ENCODE measurements at regions not wholly inside any gene's neighbourhood (a gene's known extent, or its start where the extent isn't known, plus 50 kb on each side); places are given as distances from the start of the nearest gene placed in this dataset.

DNA sequence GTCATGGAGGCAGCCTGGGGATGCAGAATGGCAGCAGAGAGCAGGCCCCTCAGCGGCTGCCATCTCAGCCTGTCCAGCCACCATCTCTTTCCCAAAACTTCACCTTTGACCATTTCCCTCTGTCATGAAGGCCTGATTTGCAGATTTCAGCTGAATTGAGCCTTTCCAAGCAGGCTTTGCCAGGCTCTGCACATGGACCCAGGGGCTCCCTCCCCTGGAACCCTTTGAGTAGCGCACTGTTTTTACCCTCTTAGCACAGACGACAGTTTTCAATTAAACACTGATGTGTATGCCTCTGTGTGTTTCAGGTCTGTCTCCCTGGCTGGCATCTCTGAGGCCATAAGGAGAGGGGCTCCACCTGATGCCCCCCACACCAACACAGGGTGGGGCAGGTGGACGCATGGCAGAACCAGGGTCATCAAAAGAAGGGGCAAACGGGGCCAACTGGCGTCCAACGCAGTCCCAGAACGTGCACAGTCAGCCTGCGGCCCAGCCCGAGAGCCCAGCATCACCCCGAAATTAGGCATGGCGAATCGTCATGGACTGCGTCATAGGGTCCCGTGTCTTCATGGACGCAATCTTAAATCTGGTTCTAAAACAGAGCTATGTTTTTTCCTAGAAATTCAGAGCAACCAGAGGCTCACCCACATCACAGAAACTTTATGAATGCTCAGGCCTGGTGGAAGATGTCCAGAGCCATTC is 185.0 kb upstream of the TCERG1L start:
- WGBS (ENCODE audit: missing lambda C conversion rate): 32% methylated on average over 16 of the region's 16 CpGs
- DNase-seq (ENCODE audit: low read depth in 1 of 2, low spot score in 1 of 2) (no peak), FAIRE-seq (no peak), ATAC-seq (no peak)
- no peaks in the 10 kb centered on the region for H3K4me1 ChIP-seq
- H3K4me3 ChIP-seq: no peak overlapping the region
- ChIA-PET POLR2A (no interaction called here), CTCF (no interaction called here)
- H3K9me3 ChIP-seq: no peaks in the 10 kb centered on the region
- TF ChIP-seq RFX5 (IDR thresholded peaks at IDR 0.05) (no peak), NPAS2 (CRISPR knock-in tag; IDR thresholded peaks at IDR 0.05; ENCODE audit: borderline replicate concordance) (no peak), MAFK (IDR thresholded peaks at IDR 0.05; ENCODE audit: partially characterized antibody) (no peak)
- TF ChIP-seq, protein P1, sequence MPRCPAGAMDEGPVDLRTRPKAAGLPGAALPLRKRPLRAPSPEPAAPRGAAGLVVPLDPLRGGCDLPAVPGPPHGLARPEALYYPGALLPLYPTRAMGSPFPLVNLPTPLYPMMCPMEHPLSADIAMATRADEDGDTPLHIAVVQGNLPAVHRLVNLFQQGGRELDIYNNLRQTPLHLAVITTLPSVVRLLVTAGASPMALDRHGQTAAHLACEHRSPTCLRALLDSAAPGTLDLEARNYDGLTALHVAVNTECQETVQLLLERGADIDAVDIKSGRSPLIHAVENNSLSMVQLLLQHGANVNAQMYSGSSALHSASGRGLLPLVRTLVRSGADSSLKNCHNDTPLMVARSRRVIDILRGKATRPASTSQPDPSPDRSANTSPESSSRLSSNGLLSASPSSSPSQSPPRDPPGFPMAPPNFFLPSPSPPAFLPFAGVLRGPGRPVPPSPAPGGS (IDR thresholded peaks at IDR 0.05): no peak
- TF ChIP-seq, protein P2, sequence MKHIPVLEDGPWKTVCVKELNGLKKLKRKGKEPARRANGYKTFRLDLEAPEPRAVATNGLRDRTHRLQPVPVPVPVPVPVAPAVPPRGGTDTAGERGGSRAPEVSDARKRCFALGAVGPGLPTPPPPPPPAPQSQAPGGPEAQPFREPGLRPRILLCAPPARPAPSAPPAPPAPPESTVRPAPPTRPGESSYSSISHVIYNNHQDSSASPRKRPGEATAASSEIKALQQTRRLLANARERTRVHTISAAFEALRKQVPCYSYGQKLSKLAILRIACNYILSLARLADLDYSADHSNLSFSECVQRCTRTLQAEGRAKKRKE (CRISPR knock-in tag; IDR thresholded peaks at IDR 0.05; ENCODE audit: low read depth): no peak
- no peak overlapping the region for H3K27ac ChIP-seq
- no peak overlapping the region for H3K4me2 ChIP-seq

DNA sequence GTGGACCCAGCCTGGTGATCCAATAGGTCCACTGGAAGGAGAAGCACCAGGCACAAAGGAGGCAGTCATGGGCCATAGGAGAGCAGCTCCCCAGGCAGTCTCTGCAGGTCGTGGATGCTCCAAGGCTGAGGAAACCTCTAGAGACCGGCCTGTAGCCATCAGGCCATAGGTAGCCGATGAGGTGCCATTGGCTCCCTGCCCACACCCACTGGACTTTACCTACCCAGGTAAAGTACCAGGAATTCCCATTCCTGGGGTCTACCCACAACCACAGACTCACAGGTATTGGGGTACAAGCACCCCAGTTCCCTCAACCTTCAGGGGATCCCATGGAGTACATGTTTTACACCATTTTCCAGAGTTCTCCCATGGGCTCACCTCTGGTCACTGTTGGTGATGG is 188.0 kb upstream of the TCERG1L start:
- CTCF ChIA-PET: no interaction called here
- 12% methylated on average over 3 of the region's 3 CpGs for WGBS (ENCODE audit: missing lambda C conversion rate)
- ATAC-seq (no peak), FAIRE-seq (no peak), DNase-seq (ENCODE audit: low read depth in 1 of 2, low spot score in 1 of 2) (no peak)
- POLR2A ChIA-PET: no interaction called here
- Histone ChIP-seq H3K4me1 (no peaks in the 10 kb centered on the region), H3K4me3 (no peak overlapping the region), H3K4me2 (no peak overlapping the region), H3K27ac (no peak overlapping the region), H3K9me3 (peaks cover 3% of the 10 kb centered on the region; the same call in 1 of the 3 replicates)
- TF ChIP-seq SREBF2 (IDR thresholded peaks at IDR 0.05) (no peak), FOXS1 (CRISPR knock-in tag; IDR thresholded peaks at IDR 0.05) (no peak), CBX2 (IDR thresholded peaks at IDR 0.05; ENCODE audit: borderline replicate concordance, low read depth) (no peak), TFCP2L1 (CRISPR knock-in tag; IDR thresholded peaks at IDR 0.05) (no peak), RARB (CRISPR knock-in tag; IDR thresholded peaks at IDR 0.05) (no peak), ESRRA (IDR thresholded peaks at IDR 0.05; ENCODE audit: borderline replicate concordance, low read length) (no peak), ZNF302 (CRISPR knock-in tag; IDR thresholded peaks at IDR 0.05) (no peak), MYC (IDR thresholded peaks at IDR 0.05; ENCODE audit: borderline replicate concordance, low read length) (no peak), MAZ (IDR thresholded peaks at IDR 0.05; ENCODE audit: borderline replicate concordance, low read depth, low read length) (no peak), MAFK (IDR thresholded peaks at IDR 0.05; ENCODE audit: partially characterized antibody) (no peak)
- TF ChIP-seq, protein P3, sequence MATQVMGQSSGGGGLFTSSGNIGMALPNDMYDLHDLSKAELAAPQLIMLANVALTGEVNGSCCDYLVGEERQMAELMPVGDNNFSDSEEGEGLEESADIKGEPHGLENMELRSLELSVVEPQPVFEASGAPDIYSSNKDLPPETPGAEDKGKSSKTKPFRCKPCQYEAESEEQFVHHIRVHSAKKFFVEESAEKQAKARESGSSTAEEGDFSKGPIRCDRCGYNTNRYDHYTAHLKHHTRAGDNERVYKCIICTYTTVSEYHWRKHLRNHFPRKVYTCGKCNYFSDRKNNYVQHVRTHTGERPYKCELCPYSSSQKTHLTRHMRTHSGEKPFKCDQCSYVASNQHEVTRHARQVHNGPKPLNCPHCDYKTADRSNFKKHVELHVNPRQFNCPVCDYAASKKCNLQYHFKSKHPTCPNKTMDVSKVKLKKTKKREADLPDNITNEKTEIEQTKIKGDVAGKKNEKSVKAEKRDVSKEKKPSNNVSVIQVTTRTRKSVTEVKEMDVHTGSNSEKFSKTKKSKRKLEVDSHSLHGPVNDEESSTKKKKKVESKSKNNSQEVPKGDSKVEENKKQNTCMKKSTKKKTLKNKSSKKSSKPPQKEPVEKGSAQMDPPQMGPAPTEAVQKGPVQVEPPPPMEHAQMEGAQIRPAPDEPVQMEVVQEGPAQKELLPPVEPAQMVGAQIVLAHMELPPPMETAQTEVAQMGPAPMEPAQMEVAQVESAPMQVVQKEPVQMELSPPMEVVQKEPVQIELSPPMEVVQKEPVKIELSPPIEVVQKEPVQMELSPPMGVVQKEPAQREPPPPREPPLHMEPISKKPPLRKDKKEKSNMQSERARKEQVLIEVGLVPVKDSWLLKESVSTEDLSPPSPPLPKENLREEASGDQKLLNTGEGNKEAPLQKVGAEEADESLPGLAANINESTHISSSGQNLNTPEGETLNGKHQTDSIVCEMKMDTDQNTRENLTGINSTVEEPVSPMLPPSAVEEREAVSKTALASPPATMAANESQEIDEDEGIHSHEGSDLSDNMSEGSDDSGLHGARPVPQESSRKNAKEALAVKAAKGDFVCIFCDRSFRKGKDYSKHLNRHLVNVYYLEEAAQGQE (IDR thresholded peaks at IDR 0.05): no peak

DNA sequence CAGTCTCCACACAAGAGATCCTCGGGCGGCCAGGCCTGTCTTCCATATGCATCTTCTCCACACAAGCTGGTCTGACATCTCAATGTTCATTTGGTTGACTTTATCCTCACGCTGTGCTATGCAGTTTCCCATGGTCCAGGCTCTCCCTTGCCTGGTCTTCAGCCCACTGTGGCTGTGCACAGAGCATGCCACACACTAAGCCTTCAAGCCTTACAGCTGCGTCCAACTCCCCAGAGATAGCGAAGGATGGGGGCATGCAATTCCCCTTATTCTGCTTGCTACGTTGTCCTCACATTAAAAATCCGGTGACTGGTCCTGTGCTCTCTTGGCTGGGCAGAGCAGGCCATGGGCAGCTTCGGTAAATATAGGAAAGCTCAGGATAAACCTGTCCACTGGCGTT is 188.7 kb upstream of the TCERG1L start:
- no peak for DNase-seq (ENCODE audit: low read depth in 1 of 2, low spot score in 1 of 2)
- H3K4me2 ChIP-seq: no peak overlapping the region
- no peak for ATAC-seq
- WGBS (ENCODE audit: missing lambda C conversion rate): 3% methylated on average over 8 of the region's 9 CpGs
- POLR2A ChIA-PET: no interaction called here
- peaks cover 3% of the 10 kb centered on the region; the same call in 1 of the 3 replicates for H3K9me3 ChIP-seq
- no peak for FAIRE-seq
- H3K4me1 ChIP-seq: no peaks in the 10 kb centered on the region
- no peak overlapping the region for H3K4me3 ChIP-seq
- CTCF ChIA-PET: interaction anchor here (1.2 kb wide), 1 partner anchor 11 kb away, joined by 3 read pairs; no protein-coding TSS in a partner anchor
- no peak overlapping the region for H3K27ac ChIP-seq
- no peak for TF ChIP-seq CHD2 (IDR thresholded peaks at IDR 0.05; ENCODE audit: low read length, partially characterized antibody)
- no peak for TF ChIP-seq SMC3 (IDR thresholded peaks at IDR 0.05)
- TF ChIP-seq ESRRA (IDR thresholded peaks at IDR 0.05; ENCODE audit: borderline replicate concordance, low read length): no peak
- TF ChIP-seq TP53 (CRISPR knock-in tag; IDR thresholded peaks at IDR 0.05): no peak
- TF ChIP-seq, protein P2 (CRISPR knock-in tag; IDR thresholded peaks at IDR 0.05; ENCODE audit: low read depth): no peak
- TF ChIP-seq, protein P3 (IDR thresholded peaks at IDR 0.05): no peak
- no peak for TF ChIP-seq MAZ (IDR thresholded peaks at IDR 0.05; ENCODE audit: borderline replicate concordance, low read depth, low read length)
- no peak for TF ChIP-seq HDAC2 (IDR thresholded peaks at IDR 0.05)
- TF ChIP-seq CHD4 (IDR thresholded peaks at IDR 0.05; ENCODE audit: borderline replicate concordance): no peak
- TF ChIP-seq, protein P4, sequence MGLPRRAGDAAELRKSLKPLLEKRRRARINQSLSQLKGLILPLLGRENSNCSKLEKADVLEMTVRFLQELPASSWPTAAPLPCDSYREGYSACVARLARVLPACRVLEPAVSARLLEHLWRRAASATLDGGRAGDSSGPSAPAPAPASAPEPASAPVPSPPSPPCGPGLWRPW (IDR thresholded peaks at IDR 0.05): no peak
- TF ChIP-seq EHMT2 (IDR thresholded peaks at IDR 0.05; ENCODE audit: low read depth): no peak
